KBM-7 (cell line): ENCODE measurements at regions not wholly inside any gene's neighbourhood (a gene's known extent, or its start where the extent isn't known, plus 50 kb on each side); places are given as distances from the start of the nearest gene placed in this dataset.
"Not testable (repeated sequence)": the region's sequence is repeated elsewhere in the genome, so short reads cannot be mapped to it uniquely, and the experiment has no call there.

Source experiments
- DNase-seq: peaks from one replicate; pipeline ENCODE4 v3.0.0-alpha.2; 2015
- in situ Hi-C: fragments of 300-500 bp; cut with MboI; formaldehyde crosslinking; loops from 2 replicates; pipeline ENCODE4 v1.14.3; 2020; ENCODE audit warnings: low sequenced_read_pairs, low pct_unique_long_range_greater_than_20kb, mixed read lengths

DNA sequence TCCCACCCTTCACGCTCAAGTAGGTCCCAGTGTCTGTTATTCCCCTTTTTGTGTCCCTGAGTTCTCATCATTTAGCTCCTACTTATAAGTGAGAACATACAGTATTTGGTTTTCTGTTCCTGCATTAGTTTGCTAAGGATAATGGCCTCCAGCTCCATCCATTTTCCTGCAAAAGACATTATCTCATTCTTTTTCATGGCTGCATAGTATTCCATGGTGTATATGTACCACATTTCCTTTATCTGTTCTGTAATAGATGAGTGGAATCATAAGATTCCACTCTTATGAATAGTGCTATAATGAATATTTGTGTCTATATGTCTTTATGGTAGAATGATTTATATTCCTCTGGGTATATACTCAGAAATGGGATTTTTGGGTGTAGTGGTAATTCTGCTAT is 1473.5 kb upstream of the ACVR2A start:
- DNase-seq, in situ Hi-C loops: not testable (repeated sequence)

DNA sequence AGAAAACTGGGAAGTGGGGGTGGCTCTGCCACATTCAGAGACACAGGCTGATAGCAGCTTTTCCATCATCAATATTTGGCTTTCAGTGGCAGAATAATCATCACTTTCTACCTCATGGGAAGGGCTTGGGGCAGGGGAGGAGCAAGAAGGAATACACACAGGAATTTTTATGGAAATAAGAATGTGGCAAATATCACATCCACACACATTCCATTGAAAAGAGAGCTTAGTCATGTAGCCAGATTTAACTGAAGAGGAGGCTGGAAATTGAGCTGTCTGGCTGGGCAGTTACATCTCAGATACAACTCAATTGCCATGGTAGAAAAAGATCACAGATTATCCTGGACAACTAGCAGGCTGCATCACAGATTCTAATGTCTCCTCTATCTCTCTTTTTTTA is 1474.0 kb upstream of the ACVR2A start:
- DNase-seq, result no peak
- in situ Hi-C loops, result no loop called here

DNA sequence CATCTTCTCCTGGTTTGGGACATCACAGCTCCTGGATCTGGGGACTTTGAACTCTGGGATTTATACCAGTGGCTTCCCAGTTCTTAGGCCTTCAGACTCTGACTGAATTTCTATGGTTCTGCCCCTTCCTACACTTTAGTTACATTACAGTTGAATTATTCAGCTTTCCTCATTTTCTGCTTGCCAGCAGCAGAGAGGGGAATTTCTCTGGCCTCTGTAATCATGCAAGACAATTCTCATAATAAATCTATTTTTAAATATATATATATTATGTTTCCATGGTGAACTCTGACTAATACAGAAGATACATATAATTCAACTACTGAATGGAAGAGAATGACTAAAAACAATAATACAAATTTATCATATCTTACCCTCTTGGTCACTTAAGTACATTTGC is 1478.6 kb upstream of the ACVR2A start:
- in situ Hi-C loops, result no loop called here
- no peak for DNase-seq

DNA sequence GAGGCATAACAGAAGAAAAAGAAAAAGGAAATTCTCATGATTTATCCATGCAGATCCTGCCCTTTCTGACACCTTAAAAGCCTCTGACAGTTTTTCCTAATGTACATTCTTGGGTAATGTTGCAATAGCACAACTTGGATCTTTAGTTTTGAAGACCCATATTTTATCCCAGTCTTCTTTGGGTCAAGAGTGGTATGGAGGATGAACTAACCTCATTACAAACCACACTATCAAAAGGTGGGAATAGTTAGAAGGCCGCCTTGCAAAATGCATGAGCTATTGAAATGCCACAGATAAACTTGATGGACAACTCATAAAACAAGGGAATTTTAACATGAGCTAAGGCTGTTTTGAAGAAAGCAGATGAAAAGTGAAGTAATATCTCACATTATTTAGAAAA is 1479.8 kb upstream of the ACVR2A start:
- DNase-seq, result no peak
- in situ Hi-C loops, result no loop called here

DNA sequence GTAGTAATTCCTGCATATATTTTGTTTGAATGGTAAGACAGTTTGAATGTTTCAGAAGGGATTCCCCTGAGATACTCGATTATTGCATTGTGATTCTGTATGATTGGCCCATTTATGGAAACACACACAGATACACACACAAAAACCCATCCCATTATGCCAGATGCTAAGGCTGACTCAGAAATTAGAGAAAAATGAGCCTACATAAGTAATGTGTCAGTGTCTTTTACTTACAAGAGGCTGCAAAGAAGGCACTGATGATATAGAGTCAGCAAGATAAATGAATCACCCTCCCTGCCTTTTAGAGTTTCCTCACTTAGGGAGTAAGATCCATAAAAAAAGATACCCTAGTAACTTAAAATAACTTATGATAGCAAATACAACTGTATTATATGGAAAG is 1481.1 kb upstream of the ACVR2A start:
- in situ Hi-C loops, result no loop called here
- no peak for DNase-seq

DNA sequence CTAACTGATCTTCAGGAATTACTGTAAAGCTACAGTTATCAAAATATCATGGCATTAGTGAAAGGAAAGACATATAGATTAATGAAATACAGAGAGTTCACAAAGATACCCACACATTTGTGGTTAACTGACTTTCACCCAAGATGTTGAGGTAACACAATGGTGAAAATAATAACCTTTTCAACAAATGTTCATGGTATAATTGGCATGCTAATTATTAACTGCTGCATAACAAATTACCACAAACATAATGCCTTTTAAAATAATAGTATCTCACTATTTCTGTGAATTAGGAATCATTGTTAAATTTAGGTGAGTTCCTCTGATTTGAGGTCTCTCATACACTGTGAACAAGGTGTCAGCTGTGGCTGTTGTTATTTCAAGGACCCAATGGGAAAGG is 1493.1 kb upstream of the ACVR2A start:
- in situ Hi-C loops, result no loop called here
- no peak for DNase-seq

DNA sequence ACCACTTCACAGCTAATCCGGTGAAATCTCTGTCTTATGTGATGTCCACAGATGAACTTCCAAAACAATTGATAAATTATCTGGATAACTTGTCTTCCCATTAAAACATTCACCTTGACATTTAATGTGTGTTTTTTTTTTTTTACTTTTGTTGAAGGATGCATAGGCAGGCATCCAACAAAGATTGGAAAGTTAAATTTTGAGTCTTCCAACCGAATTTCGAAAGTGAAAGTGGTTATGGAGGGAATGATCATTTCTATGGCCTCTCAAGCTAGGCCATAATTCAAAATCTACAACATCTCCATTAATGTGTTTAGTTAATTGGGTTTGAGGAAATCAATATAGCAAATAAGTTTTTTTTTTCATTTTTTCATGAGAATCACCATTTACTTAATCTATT is 1495.5 kb upstream of the ACVR2A start:
- in situ Hi-C loops, result no loop called here
- DNase-seq, result no peak

DNA sequence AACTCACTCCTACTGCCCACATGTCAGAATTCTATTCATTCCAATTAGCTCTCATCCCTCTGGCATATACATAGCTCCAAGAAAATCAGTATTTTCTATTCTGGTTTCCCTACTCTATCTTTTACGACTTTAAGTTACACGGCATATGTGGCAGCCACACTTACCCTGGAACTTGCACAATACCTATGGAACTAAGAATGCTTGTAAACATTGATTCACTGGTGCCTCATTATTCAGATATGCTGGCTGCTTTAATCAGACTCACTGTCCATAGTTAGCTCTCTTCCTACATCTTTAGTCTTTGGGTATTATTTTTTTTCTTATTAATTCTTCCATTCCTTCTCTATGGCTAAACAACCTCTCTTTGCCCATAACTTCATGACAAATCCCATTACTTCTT is 1519.9 kb upstream of the ACVR2A start:
- DNase-seq, result no peak
- in situ Hi-C loops, result no loop called here

DNA sequence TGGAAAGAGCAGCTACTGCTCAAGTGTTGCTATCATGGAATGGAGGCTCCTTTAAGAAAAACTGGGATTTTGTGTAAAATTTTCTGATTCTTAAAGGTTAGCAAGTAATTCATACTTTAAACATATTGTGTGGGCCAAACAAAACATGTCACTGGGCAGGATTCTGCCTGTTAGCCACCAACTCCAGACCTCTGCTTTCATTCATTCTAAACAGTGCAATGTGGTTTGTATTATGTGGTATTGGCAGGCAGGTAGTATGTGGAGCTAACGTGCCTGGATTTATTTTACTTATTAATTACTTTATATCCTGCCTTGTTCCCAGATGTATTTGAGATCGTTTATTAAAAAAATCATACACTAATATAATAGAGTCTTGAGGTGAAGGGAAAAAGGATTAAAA is 1521.3 kb upstream of the ACVR2A start:
- in situ Hi-C loops, result no loop called here
- DNase-seq, result no peak

DNA sequence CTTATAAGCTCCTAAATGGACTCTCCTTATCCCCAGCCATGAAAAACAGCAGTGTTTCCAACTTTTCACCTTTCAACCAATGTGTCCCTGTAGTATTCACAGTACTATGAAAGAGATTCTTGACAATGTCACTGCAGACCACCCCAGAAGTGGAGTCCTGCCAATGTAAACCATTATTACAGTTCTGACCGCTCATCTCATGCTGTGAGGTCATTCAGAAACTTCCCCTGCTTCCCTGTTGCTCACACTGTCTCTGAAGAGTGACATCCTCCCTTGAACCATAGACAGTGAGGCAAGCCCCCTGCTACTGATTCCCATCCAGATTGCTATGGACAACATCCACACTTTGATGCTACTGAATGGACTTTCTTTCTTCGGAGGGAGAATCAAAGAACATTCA is 1523.7 kb upstream of the ACVR2A start:
- in situ Hi-C loops, result no loop called here
- DNase-seq, result no peak

DNA sequence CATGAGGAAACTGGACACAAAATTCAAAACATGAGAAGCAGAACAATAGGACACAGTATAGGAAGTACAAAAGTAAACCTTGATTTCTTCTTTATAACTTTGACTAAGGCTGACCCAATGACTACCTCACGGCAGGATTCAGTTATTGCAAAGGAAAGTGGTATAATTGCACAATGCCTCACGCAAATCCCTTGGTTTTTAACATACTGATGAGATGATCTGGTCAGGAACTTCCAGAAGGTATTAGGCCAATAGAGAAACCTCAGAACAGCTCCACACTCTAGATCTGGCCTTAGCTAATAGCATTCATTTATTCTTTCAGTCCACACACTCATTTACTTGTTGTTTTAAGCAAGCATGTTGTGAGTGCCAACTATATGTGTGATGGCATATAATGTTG is 1526.9 kb upstream of the ACVR2A start:
- in situ Hi-C loops, result no loop called here
- no peak for DNase-seq

DNA sequence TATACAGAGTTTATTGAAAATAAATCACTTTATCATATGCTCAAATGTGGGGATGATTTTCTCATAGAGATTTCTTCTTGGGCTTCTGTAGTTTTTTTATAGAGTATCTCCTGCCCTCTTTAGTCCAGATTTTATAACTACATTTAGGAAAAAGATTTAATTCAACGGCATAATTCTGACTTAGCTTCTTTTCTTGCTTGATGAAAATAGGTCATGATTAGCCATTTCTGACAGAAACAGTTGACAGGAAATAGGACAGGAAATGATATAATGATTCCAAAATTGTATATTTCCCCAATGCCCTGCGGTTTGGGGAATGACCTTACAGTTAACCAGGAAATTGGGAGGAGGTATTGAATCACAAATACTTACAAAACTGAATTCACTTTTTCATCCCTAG is 1531.9 kb upstream of the ACVR2A start:
- in situ Hi-C loops, result no loop called here

DNA sequence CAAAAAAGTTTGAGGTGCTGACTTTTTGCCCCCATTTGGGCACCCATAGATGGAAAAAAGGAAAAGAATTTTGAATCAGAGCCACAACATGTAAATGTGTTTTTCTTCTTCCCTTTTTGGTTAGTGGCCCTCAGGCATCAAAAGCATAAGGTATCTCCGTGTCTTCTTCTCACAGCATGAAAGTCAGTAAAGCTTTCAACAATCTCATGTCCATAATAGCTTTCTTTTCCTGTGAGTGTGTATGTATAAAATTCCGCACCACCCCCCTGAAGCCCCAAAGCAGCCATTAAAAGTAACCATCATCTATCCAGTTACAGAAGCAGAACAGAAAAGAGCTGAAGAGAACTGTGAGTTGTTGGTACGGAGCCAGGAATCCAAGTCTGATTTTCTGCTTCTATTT is 1539.7 kb upstream of the ACVR2A start:
- in situ Hi-C loops, result no loop called here
- DNase-seq, result no peak

More for the DNA sequence above, 1531.9 kb upstream of the ACVR2A start:
- peak; percentile 28 for DNase-seq

DNA sequence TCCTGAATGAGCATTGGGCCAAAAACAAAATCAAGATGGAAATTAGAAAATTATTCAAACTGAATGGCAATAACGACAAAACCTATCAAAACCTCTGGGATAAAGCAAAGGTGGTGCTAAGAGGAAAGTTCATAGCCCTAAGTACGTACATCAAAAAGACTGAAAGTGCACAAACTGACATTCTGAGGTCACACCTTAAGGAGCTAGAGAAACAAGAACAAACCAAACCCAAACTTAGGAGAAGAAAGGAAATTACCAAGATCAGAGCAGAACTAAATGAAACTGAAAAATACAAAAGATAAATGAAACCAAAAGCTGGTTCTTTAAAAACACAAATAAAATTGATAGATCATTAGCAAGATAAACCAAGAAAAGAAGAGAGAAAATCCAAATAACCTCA is 1543.5 kb upstream of the ACVR2A start:
- in situ Hi-C loops, result no loop called here

DNA sequence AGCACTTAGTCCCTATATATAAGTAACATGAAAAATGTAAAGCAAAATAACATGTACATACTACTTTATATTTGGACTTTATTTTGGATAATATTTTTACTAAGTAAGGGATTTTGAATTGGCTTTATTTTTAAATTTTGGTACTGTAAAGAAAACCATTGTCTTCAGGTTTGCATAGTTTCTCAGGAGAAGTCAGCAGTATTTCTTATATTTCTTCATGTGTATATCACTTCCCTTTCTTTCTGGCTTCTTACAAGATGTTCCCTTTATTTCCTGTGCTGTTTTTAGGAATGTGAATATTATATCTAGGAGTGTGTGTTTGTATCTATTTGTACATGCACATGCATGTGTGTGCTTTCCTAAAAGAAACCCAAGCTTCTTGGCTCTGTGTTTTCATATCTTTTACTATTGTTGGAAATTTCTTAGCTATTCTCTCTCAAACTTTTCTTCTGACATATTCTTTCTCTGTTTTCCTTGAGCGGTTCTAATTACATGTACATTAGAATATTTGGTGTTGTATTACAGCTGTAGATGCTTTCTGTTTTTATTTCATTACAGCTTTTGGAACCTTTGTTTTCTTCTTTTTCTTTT is 1549.7 kb upstream of the ACVR2A start:
- DNase-seq, result peak; percentile 3
- in situ Hi-C loops, result no loop called here

More for the DNA sequence above, 1543.5 kb upstream of the ACVR2A start:
- no peak for DNase-seq

DNA sequence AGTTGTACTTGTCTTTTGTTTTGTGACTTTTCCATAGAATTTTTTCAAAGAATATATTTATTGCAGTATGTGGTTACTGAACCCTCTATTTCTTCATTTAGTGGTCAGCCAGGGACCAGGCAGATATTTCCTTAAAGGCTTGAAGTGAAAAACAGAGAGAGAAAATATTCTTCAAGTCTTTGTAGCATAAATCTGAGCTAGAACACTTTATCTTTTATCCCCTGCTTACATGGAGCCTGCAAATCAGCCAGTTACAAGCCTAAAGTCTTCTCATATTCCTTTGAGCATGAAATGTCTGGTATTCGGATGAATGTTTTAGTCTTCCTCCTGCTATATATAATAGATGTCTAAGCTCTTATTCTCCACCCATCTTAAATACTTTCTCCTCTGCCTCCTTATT is 1557.5 kb upstream of the ACVR2A start:
- in situ Hi-C loops, result no loop called here
- DNase-seq, result no peak

DNA sequence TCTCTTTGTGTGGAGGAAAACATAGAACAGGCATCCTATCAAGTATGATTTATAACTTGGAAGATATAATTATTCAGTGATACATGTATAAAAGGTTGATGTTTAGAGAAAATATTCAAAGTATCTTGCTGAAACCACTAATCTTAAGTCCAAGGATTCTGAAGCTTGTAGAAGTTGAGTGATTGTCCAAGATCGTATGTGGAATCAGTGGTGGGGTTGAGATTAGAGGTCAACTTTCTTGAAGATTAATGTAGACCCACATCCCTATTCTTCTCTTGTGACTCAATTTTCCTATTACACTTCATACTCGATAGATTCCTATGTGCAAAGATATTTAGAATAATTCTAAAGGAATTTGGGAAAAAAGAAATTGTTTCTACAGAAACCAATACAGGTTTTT is 1565.9 kb upstream of the ACVR2A start:
- no peak for DNase-seq
- in situ Hi-C loops, result no loop called here

DNA sequence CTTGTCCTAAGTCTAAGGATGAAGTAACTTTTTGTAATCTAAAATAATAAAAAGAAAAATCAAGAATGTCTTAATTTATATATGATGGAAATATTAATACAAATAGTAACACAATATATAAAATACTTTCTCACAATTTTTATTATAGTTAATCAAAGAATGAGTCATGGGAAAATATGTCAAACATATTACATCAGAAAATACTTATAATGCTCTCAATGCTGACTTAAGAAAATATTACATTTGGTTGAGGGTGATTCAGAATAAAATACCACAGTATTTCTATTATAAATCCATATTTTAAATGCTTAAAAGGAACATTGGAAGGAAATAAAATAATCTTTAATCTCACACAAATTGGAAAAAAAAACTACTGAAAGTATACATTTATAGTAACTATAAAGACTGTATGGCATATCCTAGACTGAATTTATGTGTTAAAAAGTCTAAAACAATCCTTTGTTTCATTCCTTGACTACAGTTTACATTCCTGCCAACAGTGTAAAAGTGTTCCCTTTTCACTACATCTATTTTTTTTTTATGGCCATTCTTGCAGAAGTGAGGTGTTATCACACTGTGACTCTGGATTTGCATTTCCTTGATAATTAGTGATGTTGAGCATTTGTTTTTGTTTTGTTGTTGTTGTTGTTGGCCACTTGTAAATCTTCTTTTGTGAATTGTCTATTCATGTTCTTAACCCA is 1573.5 kb upstream of the ACVR2A start:
- in situ Hi-C loops, result no loop called here
- no peak for DNase-seq

DNA sequence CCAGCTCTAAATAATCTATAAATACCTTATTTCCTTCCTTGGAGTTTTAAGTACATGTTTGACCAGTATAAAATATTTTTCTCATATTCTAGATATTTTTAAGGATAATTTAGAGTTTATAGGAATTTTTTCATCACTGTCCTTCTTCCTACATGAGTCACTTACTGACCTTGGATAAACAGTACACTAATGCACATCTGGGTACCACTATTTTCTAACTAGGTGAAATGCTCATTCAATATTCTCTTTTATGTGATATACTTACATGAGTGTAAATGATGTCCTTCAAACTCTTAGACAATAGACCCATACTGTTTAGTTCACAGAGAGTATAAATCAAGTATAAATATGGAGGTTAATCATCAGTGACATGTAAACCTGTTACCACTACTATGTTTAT is 1574.2 kb upstream of the ACVR2A start:
- in situ Hi-C loops, result no loop called here
- no peak for DNase-seq

DNA sequence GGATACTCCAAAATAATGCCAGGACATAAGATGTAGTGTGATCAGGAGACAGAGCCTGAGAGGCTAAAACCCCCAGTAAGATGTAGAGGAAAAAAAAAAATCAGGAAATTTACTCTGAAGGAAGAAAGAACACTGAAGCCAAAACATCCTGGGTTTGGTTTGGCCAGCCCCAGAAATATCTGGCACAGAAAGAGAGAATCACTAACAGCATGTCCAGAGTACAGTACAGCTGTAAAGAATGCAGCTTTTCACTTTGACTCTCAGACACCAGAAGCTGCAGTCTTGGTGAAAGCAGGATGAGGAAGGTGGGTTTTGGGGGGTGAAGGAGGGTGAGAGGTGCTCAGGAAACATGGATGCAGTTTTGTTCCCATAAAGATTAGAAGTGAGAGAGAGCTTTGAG is 1577.7 kb upstream of the ACVR2A start:
- DNase-seq, result no peak
- in situ Hi-C loops, result no loop called here

DNA sequence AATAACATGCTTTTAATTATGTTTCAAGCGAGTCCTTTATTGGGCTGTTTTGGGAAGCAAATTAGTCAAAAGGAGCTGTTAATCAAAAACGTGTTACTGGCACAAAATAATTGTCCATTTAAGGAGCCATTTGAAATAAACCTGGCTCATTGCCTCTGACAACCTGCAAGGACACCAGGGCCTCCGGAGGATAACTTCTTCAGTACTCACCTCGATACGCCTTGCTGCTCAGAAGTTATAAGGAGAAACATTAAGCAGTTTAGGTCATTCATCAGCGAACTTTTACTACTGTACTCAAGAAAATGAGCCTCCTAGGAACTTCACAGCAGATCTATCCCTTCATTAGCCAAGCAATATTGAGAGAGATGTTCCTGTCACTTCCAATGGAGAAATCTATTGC is 1579.2 kb upstream of the ACVR2A start:
- in situ Hi-C loops, result no loop called here
- DNase-seq, result no peak
